ENCODE measurements at regions not wholly inside any gene's neighbourhood (a gene's known extent, or its start where the extent isn't known, plus 50 kb on each side); places are given as distances from the start of the nearest gene placed in this dataset.

- Mint-ChIP-seq H3K27ac (no peak overlapping the region), H3K9me3 (no peaks in the 10 kb centered on the region), H3K4me1 (no peaks in the 10 kb centered on the region), H3K36me3 (no peaks in the 10 kb centered on the region), H3K4me3 (no peak overlapping the region), H3K27me3 (peaks cover 0 to 2% of the 10 kb centered on the region in 2 donors)
- 80% methylated on average over 2 of the region's 5 CpGs for WGBS (ENCODE audit: insufficient coverage)
- CTCF ChIA-PET, result interaction anchor here in 1 of 2 donors (0.6 kb wide), 1 partner anchor 1098 kb away, joined by 3 read pairs; no protein-coding TSS in a partner anchor
- Histone ChIP-seq H3K4me1 (ENCODE audit: control insufficient read depth in 1 of 2, extremely low read depth in 1 of 2, insufficient read depth in 2 of 2, low read length in 2 of 2) (no peaks in the 10 kb centered on the region), H3K27me3 (replicated peaks in 1 of 2; ENCODE audit: control insufficient read depth in 2 of 2, extremely low read depth in 1 of 2, insufficient read depth in 2 of 2, low read length in 1 of 2) (no peaks in the 10 kb centered on the region), H3K9me3 (no peaks in the 10 kb centered on the region), H3K27ac (ENCODE audit: low read length) (no peak overlapping the region), H3K36me3 (ENCODE audit: control insufficient read depth in 2 of 2, extremely low read depth in 1 of 2, insufficient read depth in 1 of 2, low read length in 1 of 2) (no peaks in the 10 kb centered on the region), H3K4me3 (ENCODE audit: control insufficient read depth in 1 of 2, extremely low read depth in 1 of 2, low read length in 1 of 2) (no peak overlapping the region)
- no peak for ATAC-seq (replicated peaks in 1 of 4)
- DNase-seq, result no peak
- POLR2A ChIA-PET, result no interaction called here
Measured at GRCh38 chr13:33403807-33404362, 118.3 kb upstream of the STARD13 start.

- ATAC-seq (replicated peaks in 1 of 4), result no peak
- no peaks in the 10 kb centered on the region for H3K4me1 ChIP-seq (ENCODE audit: control insufficient read depth in 1 of 2, extremely low read depth in 1 of 2, insufficient read depth in 2 of 2, low read length in 2 of 2)
- CTCF ChIA-PET, result no interaction called here
Measured at GRCh38 chr13:33405371-33405770, 119.8 kb upstream of the STARD13 start.

GRCh38 chr13:33409673-33410510 lies 124.3 kb upstream of the STARD13 start:
- WGBS (ENCODE audit: insufficient coverage), result no CpG with 5 or more reads among the region's 1 CpG
- no peaks in the 10 kb centered on the region for H3K36me3 Mint-ChIP-seq

More at GRCh38 chr13:33405371-33405770, 119.8 kb upstream of the STARD13 start:
- H3K27ac ChIP-seq (ENCODE audit: low read length), result no peak overlapping the region
- Mint-ChIP-seq H3K9me3 (no peaks in the 10 kb centered on the region), H3K4me1 (no peaks in the 10 kb centered on the region), H3K27me3 (peaks cover 0 to 8% of the 10 kb centered on the region in 2 donors), H3K36me3 (no peaks in the 10 kb centered on the region), H3K27ac (no peak overlapping the region), H3K4me3 (no peak overlapping the region)
- H3K27me3 ChIP-seq (replicated peaks in 1 of 2; ENCODE audit: control insufficient read depth in 2 of 2, extremely low read depth in 1 of 2, insufficient read depth in 2 of 2, low read length in 1 of 2), result no peaks in the 10 kb centered on the region
- WGBS (ENCODE audit: insufficient coverage), result no CpG with 5 or more reads among the region's 2 CpGs
- H3K4me3 ChIP-seq (ENCODE audit: control insufficient read depth in 1 of 2, extremely low read depth in 1 of 2, low read length in 1 of 2), result no peak overlapping the region
- H3K36me3 ChIP-seq (ENCODE audit: control insufficient read depth in 2 of 2, extremely low read depth in 1 of 2, insufficient read depth in 1 of 2, low read length in 1 of 2), result no peaks in the 10 kb centered on the region
- DNase-seq, result no peak
- POLR2A ChIA-PET, result no interaction called here
- H3K9me3 ChIP-seq, result no peaks in the 10 kb centered on the region

GRCh38 chr13:33410619-33411018 lies 125.1 kb upstream of the STARD13 start:
- ATAC-seq (replicated peaks in 1 of 4) (no peak), DNase-seq (no peak)
- no peaks in the 10 kb centered on the region for H3K36me3 Mint-ChIP-seq
- 94% methylated on average over 2 of the region's 2 CpGs for WGBS (ENCODE audit: insufficient coverage)
- peaks cover 0 to 5% of the 10 kb centered on the region in 2 experiments for H3K27me3 ChIP-seq (replicated peaks in 1 of 2; ENCODE audit: control insufficient read depth in 2 of 2, extremely low read depth in 1 of 2, insufficient read depth in 2 of 2, low read length in 1 of 2)
- H3K4me1 ChIP-seq (ENCODE audit: control insufficient read depth in 1 of 2, extremely low read depth in 1 of 2, insufficient read depth in 2 of 2, low read length in 2 of 2), result no peaks in the 10 kb centered on the region
- H3K9me3 Mint-ChIP-seq, result no peaks in the 10 kb centered on the region
- ChIA-PET POLR2A (no interaction called here), CTCF (interaction anchor here in 1 of 2 donors (0.6 kb wide), 1 partner anchor 27 kb away, joined by 5 read pairs; no protein-coding TSS in a partner anchor)
- H3K4me3 Mint-ChIP-seq, result no peak overlapping the region
- H3K9me3 ChIP-seq, result no peaks in the 10 kb centered on the region
- no peak overlapping the region for H3K27ac Mint-ChIP-seq
- H3K27ac ChIP-seq (ENCODE audit: low read length), result no peak overlapping the region
- peaks cover 18 to 30% of the 10 kb centered on the region in 2 donors for H3K27me3 Mint-ChIP-seq
- H3K4me1 Mint-ChIP-seq, result no peaks in the 10 kb centered on the region
- H3K4me3 ChIP-seq (ENCODE audit: control insufficient read depth in 1 of 2, extremely low read depth in 1 of 2, low read length in 1 of 2), result no peak overlapping the region
- H3K36me3 ChIP-seq (ENCODE audit: control insufficient read depth in 2 of 2, extremely low read depth in 1 of 2, insufficient read depth in 1 of 2, low read length in 1 of 2), result no peaks in the 10 kb centered on the region

More at GRCh38 chr13:33409673-33410510, 124.3 kb upstream of the STARD13 start:
- H3K4me1 ChIP-seq (ENCODE audit: control insufficient read depth in 1 of 2, extremely low read depth in 1 of 2, insufficient read depth in 2 of 2, low read length in 2 of 2), result no peaks in the 10 kb centered on the region
- H3K9me3 ChIP-seq, result no peaks in the 10 kb centered on the region
- peaks cover 18 to 28% of the 10 kb centered on the region in 2 donors for H3K27me3 Mint-ChIP-seq
- ATAC-seq (replicated peaks in 1 of 4) (no peak), DNase-seq (no peak)
- no peak overlapping the region for H3K27ac ChIP-seq (ENCODE audit: low read length)
- ChIA-PET POLR2A (interaction anchor here in 1 of 2 donors (0.6 kb wide), 1 partner anchor 518 kb away, joined by 3 read pairs; no protein-coding TSS in a partner anchor), CTCF (no interaction called here)
- no peak overlapping the region for H3K4me3 ChIP-seq (ENCODE audit: control insufficient read depth in 1 of 2, extremely low read depth in 1 of 2, low read length in 1 of 2)
- H3K4me1 Mint-ChIP-seq, result no peaks in the 10 kb centered on the region
- H3K27ac Mint-ChIP-seq, result no peak overlapping the region
- H3K9me3 Mint-ChIP-seq, result no peaks in the 10 kb centered on the region
- no peak overlapping the region for H3K4me3 Mint-ChIP-seq
- peaks cover 0 to 5% of the 10 kb centered on the region in 2 experiments for H3K27me3 ChIP-seq (replicated peaks in 1 of 2; ENCODE audit: control insufficient read depth in 2 of 2, extremely low read depth in 1 of 2, insufficient read depth in 2 of 2, low read length in 1 of 2)
- no peaks in the 10 kb centered on the region for H3K36me3 ChIP-seq (ENCODE audit: control insufficient read depth in 2 of 2, extremely low read depth in 1 of 2, insufficient read depth in 1 of 2, low read length in 1 of 2)

GRCh38 chr13:33411312-33411711 lies 125.8 kb upstream of the STARD13 start:
- no peak for ATAC-seq (replicated peaks in 1 of 4)
- peaks cover 0 to 5% of the 10 kb centered on the region in 2 experiments for H3K27me3 ChIP-seq (replicated peaks in 1 of 2; ENCODE audit: control insufficient read depth in 2 of 2, extremely low read depth in 1 of 2, insufficient read depth in 2 of 2, low read length in 1 of 2)
- H3K27me3 Mint-ChIP-seq, result peaks cover 21 to 30% of the 10 kb centered on the region in 2 donors
- no peak overlapping the region for H3K27ac Mint-ChIP-seq
- H3K4me1 Mint-ChIP-seq, result no peaks in the 10 kb centered on the region
- H3K4me3 ChIP-seq (ENCODE audit: control insufficient read depth in 1 of 2, extremely low read depth in 1 of 2, low read length in 1 of 2), result no peak overlapping the region
- no peak overlapping the region for H3K27ac ChIP-seq (ENCODE audit: low read length)
- no peaks in the 10 kb centered on the region for H3K36me3 Mint-ChIP-seq
- no peaks in the 10 kb centered on the region for H3K9me3 ChIP-seq
- no peak for DNase-seq
- H3K4me3 Mint-ChIP-seq, result no peak overlapping the region
- ChIA-PET POLR2A (no interaction called here), CTCF (interaction anchor here in 1 of 2 donors (0.6 kb wide), 1 partner anchor 28 kb away, joined by 5 read pairs; no protein-coding TSS in a partner anchor)
- H3K9me3 Mint-ChIP-seq, result no peaks in the 10 kb centered on the region
- no peaks in the 10 kb centered on the region for H3K36me3 ChIP-seq (ENCODE audit: control insufficient read depth in 2 of 2, extremely low read depth in 1 of 2, insufficient read depth in 1 of 2, low read length in 1 of 2)
- H3K4me1 ChIP-seq (ENCODE audit: control insufficient read depth in 1 of 2, extremely low read depth in 1 of 2, insufficient read depth in 2 of 2, low read length in 2 of 2), result no peaks in the 10 kb centered on the region
- 86% methylated on average over 1 of the region's 1 CpG for WGBS (ENCODE audit: insufficient coverage)

GRCh38 chr13:33415822-33416221 lies 130.3 kb upstream of the STARD13 start:
- Histone ChIP-seq H3K36me3 (ENCODE audit: control insufficient read depth in 2 of 2, extremely low read depth in 1 of 2, insufficient read depth in 1 of 2, low read length in 1 of 2) (no peaks in the 10 kb centered on the region), H3K4me1 (ENCODE audit: control insufficient read depth in 1 of 2, extremely low read depth in 1 of 2, insufficient read depth in 2 of 2, low read length in 2 of 2) (no peaks in the 10 kb centered on the region), H3K4me3 (ENCODE audit: control insufficient read depth in 1 of 2, extremely low read depth in 1 of 2, low read length in 1 of 2) (no peak overlapping the region), H3K27me3 (replicated peaks in 1 of 2; ENCODE audit: control insufficient read depth in 2 of 2, extremely low read depth in 1 of 2, insufficient read depth in 2 of 2, low read length in 1 of 2) (peaks cover 0 to 14% of the 10 kb centered on the region in 2 experiments), H3K9me3 (no peaks in the 10 kb centered on the region), H3K27ac (ENCODE audit: low read length) (no peak overlapping the region)
- Mint-ChIP-seq H3K4me1 (no peaks in the 10 kb centered on the region), H3K27me3 (peaks cover 28% of the 10 kb centered on the region in 2 donors), H3K36me3 (no peaks in the 10 kb centered on the region), H3K27ac (no peak overlapping the region), H3K9me3 (peaks cover 0 to 8% (median 7%) of the 10 kb centered on the region in 3 donors), H3K4me3 (no peak overlapping the region)
- no CpG with 5 or more reads among the region's 1 CpG for WGBS (ENCODE audit: insufficient coverage)
- ChIA-PET CTCF (no interaction called here), POLR2A (interaction anchor here in 1 of 2 donors (0.7 kb wide), 1 partner anchor 30 kb away, joined by 5 read pairs; no protein-coding TSS in a partner anchor)
- ATAC-seq (replicated peaks in 1 of 4) (no peak), DNase-seq (no peak)

Data from T-cell (primary cell).